KMS-11 (cell line): ENCODE measurements at regions not wholly inside any gene's neighbourhood (a gene's known extent, or its start where the extent isn't known, plus 50 kb on each side); places are given as distances from the start of the nearest gene placed in this dataset.

ENCODE experiments used
- H2AFZ ChIP-seq: fragments of 200-600 bp; sonication (generic); 2 replicates; pipeline ENCODE4 v1.6.1; 2016; ENCODE audit warnings: antibody characterized with exemption, mixed run types, low read depth
- H3K27ac ChIP-seq: fragments of 200-600 bp; sonication (generic); 2 replicates; pipeline ENCODE4 v1.6.1; 2016; ENCODE audit warnings: mild to moderate bottlenecking, mixed run types
- H3K27me3 ChIP-seq: fragments of 200-600 bp; sonication (generic); 2 replicates; pipeline ENCODE4 v1.6.1; 2017; ENCODE audit warnings: mild to moderate bottlenecking, low read depth, mixed run types, moderate library complexity; ENCODE audit not compliant: insufficient read depth
- H3K36me3 ChIP-seq: fragments of 200-600 bp; sonication (generic); 2 replicates; pipeline ENCODE4 v1.6.1; 2017; ENCODE audit warnings: mild to moderate bottlenecking, mixed run types; ENCODE audit not compliant: insufficient read depth
- H3K4me1 ChIP-seq: fragments of 200-600 bp; sonication (generic); 2 replicates; pipeline ENCODE4 v1.6.1; 2016; ENCODE audit warnings: mild to moderate bottlenecking, low read depth, mixed run types; ENCODE audit not compliant: poor library complexity, severe bottlenecking
- H3K4me2 ChIP-seq: fragments of 200-600 bp; sonication (generic); 2 replicates; pipeline ENCODE4 v1.7.0; 2016; ENCODE audit warnings: mild to moderate bottlenecking, mixed run types
- H3K4me3 ChIP-seq: fragments of 200-600 bp; sonication (generic); IDR thresholded peaks from 2 replicates; pipeline ENCODE4 v1.6.1; 2017; ENCODE audit warnings: low read depth, low read length, mixed read lengths; ENCODE audit not compliant: insufficient read depth
- H3K79me2 ChIP-seq: fragments of 200-600 bp; sonication (generic); 2 replicates; pipeline ENCODE4 v1.6.1; 2016; ENCODE audit warnings: low read depth, mixed run types; ENCODE audit not compliant: insufficient read depth
- H3K9ac ChIP-seq: fragments of 200-600 bp; sonication (generic); 2 replicates; pipeline ENCODE4 v1.6.1; 2016; ENCODE audit warnings: mild to moderate bottlenecking, mixed run types
- H4K20me1 ChIP-seq: fragments of 200-600 bp; sonication (generic); 2 replicates; pipeline ENCODE4 v1.6.1; 2016; ENCODE audit warnings: mild to moderate bottlenecking, mixed run types; ENCODE audit not compliant: insufficient read depth
- CTCF ChIP-seq: fragments of 200-600 bp; sonication (generic); conservative IDR thresholded peaks from 2 replicates; pipeline ENCODE4 v1.6.1; 2017; ENCODE audit warnings: low read depth, mild to moderate bottlenecking, antibody characterized with exemption, low read length, moderate library complexity, mixed read lengths

DNA sequence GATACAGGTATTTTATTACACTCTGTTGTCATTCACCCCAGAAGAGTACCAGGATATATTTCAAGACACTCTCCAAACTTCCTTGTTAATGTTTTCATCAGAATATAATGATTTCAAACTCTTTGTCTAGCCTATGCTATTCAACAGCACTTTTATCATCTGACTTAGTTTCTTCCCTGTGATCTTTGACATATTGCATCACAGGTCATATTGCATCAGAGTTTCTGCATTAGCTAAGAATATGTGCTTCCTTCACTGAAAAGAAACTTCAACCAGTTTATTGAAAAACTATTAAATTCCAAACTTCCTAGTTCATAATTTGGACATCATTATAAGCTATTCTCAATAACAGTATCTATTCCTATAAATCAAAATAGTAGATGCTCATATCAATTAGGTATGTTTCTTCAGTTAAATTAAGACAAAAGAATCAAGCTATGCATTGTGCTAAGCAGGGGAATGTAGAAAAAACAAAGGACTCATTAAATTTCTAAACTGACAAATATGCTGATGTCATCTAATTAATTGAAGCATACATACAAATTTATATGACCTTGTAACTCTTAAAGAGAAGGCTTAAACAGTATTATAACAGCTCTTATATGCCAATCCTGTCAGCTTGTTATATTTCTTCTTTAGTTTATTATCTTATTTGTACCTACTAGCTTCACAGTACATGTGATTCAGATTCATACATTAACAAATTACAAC lies 361.8 kb upstream of the LUZP2 start:
- no peaks in the 10 kb centered on the region for H3K4me1 ChIP-seq
- H2AFZ ChIP-seq = no peak overlapping the region
- H3K79me2 ChIP-seq = no peaks in the 10 kb centered on the region
- H3K27ac ChIP-seq = no peak overlapping the region
- TF ChIP-seq CTCF = no peak
- H3K36me3 ChIP-seq = no peaks in the 10 kb centered on the region
- no peaks in the 10 kb centered on the region for H3K27me3 ChIP-seq
- no peak overlapping the region for H3K9ac ChIP-seq
- no peak overlapping the region for H3K4me3 ChIP-seq
- H4K20me1 ChIP-seq = no peaks in the 10 kb centered on the region
- H3K4me2 ChIP-seq = no peak overlapping the region

GRCh38 chr11:24142062-24142461 lies 354.8 kb upstream of the LUZP2 start:
- Histone ChIP-seq H3K27ac (no peak overlapping the region), H3K4me3 (no peak overlapping the region), H3K4me2 (no peak overlapping the region), H3K79me2 (no peaks in the 10 kb centered on the region), H3K36me3 (no peaks in the 10 kb centered on the region), H3K4me1 (no peaks in the 10 kb centered on the region), H4K20me1 (no peaks in the 10 kb centered on the region), H2AFZ (no peak overlapping the region), H3K27me3 (no peaks in the 10 kb centered on the region), H3K9ac (no peak overlapping the region)
- TF ChIP-seq CTCF = no peak

- H3K4me1 ChIP-seq = no peaks in the 10 kb centered on the region
- no peaks in the 10 kb centered on the region for H4K20me1 ChIP-seq
- no peak overlapping the region for H3K4me2 ChIP-seq
- H3K9ac ChIP-seq = no peak overlapping the region
- H3K79me2 ChIP-seq = no peaks in the 10 kb centered on the region
- H3K27ac ChIP-seq = no peak overlapping the region
- H3K27me3 ChIP-seq = no peaks in the 10 kb centered on the region
- H2AFZ ChIP-seq = no peak overlapping the region
- no peak overlapping the region for H3K4me3 ChIP-seq
- no peak for TF ChIP-seq CTCF
- H3K36me3 ChIP-seq = no peaks in the 10 kb centered on the region
These were observed 351.4 kb upstream of the LUZP2 start for GRCh38 chr11:24145411-24145810.

DNA sequence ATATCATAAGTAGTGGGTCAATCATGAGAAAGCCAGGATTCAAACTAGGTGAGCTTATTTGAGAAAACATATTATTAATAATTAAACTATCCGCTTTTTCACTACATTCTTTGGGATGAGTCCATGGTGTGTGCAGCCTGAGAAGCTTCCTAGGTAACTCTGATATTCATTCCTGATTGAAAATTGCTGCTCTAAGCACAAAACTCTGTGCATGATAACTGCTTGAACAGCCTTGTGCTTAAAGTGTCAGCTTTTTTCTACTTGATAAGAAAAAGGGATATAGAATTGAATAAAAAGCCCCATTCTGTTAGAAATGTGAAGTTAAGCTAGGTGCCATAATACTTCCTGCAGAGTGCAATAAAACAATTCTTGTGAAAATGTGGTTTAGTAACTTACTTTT lies 343.5 kb upstream of the LUZP2 start:
- no peak for TF ChIP-seq CTCF
- Histone ChIP-seq H3K36me3 (no peaks in the 10 kb centered on the region), H3K4me1 (no peaks in the 10 kb centered on the region), H3K27ac (no peak overlapping the region), H2AFZ (no peak overlapping the region), H3K79me2 (no peaks in the 10 kb centered on the region), H3K9ac (no peak overlapping the region), H4K20me1 (no peaks in the 10 kb centered on the region), H3K4me2 (no peak overlapping the region), H3K27me3 (no peaks in the 10 kb centered on the region), H3K4me3 (no peak overlapping the region)
